ENCODE measurements at regions not wholly inside any gene's neighbourhood (a gene's known extent, or its start where the extent isn't known, plus 50 kb on each side); places are given as distances from the start of the nearest gene placed in this dataset.

DNA sequence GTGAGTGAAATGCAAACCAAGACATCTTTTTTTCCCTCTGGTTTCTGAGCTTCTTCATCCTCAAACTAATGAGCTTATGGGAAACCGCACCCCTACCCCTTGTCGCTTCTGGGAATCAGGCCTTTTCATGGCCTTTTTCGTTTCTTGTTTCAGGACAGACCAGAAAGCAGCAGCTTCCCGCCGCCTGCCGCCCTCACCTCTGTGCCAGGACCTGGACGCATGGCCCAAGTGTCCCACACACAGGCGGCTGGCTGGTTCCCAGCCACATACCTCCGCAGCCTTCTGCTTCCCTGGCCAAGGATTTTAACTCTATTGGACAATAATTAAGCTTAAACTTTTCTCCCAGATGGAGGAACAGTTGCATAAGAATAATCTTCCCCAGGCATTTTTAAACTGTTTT, 114.1 kb upstream of the SLITRK1 start:
- H3K27me3 ChIP-seq, result no peaks in the 10 kb centered on the region
- TF ChIP-seq POLR2A (IDR thresholded peaks at IDR 0.05), result no peak
- TF ChIP-seq, protein P1, sequence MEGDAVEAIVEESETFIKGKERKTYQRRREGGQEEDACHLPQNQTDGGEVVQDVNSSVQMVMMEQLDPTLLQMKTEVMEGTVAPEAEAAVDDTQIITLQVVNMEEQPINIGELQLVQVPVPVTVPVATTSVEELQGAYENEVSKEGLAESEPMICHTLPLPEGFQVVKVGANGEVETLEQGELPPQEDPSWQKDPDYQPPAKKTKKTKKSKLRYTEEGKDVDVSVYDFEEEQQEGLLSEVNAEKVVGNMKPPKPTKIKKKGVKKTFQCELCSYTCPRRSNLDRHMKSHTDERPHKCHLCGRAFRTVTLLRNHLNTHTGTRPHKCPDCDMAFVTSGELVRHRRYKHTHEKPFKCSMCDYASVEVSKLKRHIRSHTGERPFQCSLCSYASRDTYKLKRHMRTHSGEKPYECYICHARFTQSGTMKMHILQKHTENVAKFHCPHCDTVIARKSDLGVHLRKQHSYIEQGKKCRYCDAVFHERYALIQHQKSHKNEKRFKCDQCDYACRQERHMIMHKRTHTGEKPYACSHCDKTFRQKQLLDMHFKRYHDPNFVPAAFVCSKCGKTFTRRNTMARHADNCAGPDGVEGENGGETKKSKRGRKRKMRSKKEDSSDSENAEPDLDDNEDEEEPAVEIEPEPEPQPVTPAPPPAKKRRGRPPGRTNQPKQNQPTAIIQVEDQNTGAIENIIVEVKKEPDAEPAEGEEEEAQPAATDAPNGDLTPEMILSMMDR (IDR thresholded peaks at IDR 0.05), result no peak
- H3K36me3 ChIP-seq, result no peaks in the 10 kb centered on the region
- intact Hi-C loops (cut with DNase I), result no loop called here
- no peak overlapping the region for H3K27ac ChIP-seq
- WGBS, 2 donors, result 91 to 95% methylated on average over 9 of the region's 9 CpGs
- no peaks in the 10 kb centered on the region for H3K9me3 ChIP-seq
- no peak overlapping the region for H3K4me3 ChIP-seq (replicated peaks in 1 of 3)
- no peak for DNase-seq
- no peaks in the 10 kb centered on the region for H3K4me1 ChIP-seq

DNA sequence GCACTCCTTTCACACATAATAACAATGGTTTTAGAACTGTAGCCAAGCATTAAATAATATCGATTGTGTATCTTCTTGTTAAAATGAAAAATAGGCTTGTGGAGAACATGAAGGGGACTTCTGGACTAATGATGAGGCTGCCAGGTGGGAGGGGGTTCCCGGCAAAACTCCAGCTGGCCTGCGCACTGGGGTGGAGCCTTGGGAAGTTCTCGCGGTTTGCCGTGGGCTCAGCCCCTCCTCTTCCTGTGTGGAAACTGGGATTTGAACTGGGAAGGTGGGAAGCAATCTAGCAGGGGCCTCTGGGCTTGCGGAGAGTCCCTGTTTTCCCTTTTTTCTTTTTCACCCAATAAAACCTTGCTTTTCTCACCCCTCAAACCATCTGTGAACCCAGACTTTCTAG, 113.7 kb upstream of the SLITRK1 start:
- intact Hi-C loops (cut with DNase I), result no loop called here

DNA sequence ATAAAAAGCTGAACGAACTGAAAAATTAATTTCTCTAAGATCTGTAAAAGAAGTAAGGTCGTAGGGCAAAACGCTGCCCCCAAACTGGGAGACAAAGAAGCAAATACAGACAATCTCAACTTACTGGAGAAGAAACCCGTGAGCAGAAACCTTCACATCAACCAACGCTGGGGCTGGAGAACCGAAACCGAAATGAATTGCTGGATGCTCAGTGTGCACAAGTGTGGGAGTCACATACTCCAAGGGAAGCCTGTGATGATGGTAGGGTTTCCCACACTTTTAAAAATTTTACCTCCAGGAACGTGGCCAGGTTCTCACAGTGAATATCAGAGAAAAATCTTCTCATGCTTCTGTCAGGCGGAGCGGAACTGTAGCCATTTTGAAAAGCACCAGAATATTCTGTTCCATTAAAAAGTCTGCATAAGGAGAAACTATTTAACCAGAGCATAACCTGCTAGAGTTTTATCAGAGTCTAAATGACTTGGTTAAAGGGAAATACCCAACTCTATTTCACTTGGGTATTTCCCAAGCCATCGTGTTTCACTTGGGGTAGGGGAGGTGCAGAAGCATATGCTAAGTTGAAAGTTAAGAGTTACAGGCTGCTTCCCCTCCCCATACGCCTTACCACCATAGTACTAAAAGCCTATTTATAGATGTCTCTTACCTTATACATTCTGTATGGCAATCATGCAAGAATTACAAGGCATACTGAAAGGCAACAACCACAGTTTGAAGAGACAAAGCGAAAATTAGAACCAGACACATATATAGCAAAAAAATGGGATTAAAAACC, 110.5 kb upstream of the SLITRK1 start:
- intact Hi-C loops (cut with DNase I), result no loop called here
- Histone ChIP-seq H3K4me1 (no peaks in the 10 kb centered on the region), H3K27me3 (no peaks in the 10 kb centered on the region), H3K9me3 (no peaks in the 10 kb centered on the region), H3K27ac (no peak overlapping the region), H3K4me3 (replicated peaks in 1 of 3) (no peak overlapping the region), H3K36me3 (no peaks in the 10 kb centered on the region)
- no peak for DNase-seq
- TF ChIP-seq POLR2A (IDR thresholded peaks at IDR 0.05), result no peak
- TF ChIP-seq, protein P1 (IDR thresholded peaks at IDR 0.05), result no peak
- whole genome bisulfite sequencing, 2 donors, result 89 to 90% methylated on average over 13 of the region's 13 CpGs

More for the DNA sequence above, 113.7 kb upstream of the SLITRK1 start:
- no peak overlapping the region for H3K4me3 ChIP-seq (replicated peaks in 1 of 3)
- WGBS, 2 donors, result 87 to 98% methylated on average over 7 of the region's 7 CpGs
- H3K27ac ChIP-seq, result no peak overlapping the region
- DNase-seq, result no peak
- H3K4me1 ChIP-seq, result no peaks in the 10 kb centered on the region
- no peak for TF ChIP-seq POLR2A (IDR thresholded peaks at IDR 0.05)
- TF ChIP-seq, protein P1 (IDR thresholded peaks at IDR 0.05), result no peak
- H3K27me3 ChIP-seq, result no peaks in the 10 kb centered on the region
- H3K9me3 ChIP-seq, result no peaks in the 10 kb centered on the region
- H3K36me3 ChIP-seq, result no peaks in the 10 kb centered on the region

DNA sequence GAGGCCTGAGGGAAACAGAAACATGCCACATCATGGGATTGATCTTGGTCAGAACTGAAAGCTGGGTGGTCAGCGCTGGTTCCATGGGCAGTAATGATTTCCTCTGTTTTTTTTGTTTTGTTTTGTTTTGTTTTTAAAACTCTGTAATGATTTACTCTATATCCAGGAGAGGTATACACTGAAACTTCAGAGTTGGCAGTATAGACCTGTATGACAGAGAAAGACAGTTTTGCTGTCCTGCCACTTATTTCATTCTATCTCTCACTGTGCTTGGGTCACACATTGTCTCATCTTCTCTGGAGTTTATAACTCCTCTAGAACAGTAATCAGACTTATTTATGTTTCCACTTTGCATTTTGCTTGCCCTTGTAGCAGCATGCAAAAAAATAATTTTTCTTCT, 105.1 kb upstream of the SLITRK1 start:
- Histone ChIP-seq H3K9me3 (no peaks in the 10 kb centered on the region), H3K27ac (no peak overlapping the region), H3K36me3 (no peaks in the 10 kb centered on the region), H3K4me1 (no peaks in the 10 kb centered on the region), H3K27me3 (no peaks in the 10 kb centered on the region), H3K4me3 (replicated peaks in 1 of 3) (no peak overlapping the region)
- intact Hi-C loops (cut with DNase I), result no loop called here
- DNase-seq, result no peak
- TF ChIP-seq, protein P1 (IDR thresholded peaks at IDR 0.05), result no peak
- TF ChIP-seq POLR2A (IDR thresholded peaks at IDR 0.05), result no peak
- WGBS, 2 donors, result 91 to 92% methylated on average over 1 of the region's 1 CpG

DNA sequence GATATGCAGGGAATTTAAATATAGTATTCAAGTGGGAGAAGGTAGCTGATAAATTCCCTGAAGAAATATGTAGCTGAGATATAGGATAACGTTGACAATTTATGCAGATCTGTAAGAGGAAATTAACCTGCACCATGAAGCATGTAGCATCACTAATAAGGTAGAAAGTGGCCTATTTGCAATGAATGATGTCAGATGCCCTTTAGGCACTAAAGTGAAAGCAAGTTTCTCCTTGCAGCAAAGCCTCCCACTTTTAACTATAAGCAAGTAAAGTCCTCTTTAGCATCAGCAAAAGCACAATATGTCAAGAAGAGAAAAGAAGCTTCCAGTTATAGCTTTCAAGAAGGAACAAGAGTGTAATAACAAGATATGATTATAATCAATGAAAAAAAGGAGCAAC, 102.5 kb upstream of the SLITRK1 start:
- H3K9me3 ChIP-seq, result no peaks in the 10 kb centered on the region
- no peaks in the 10 kb centered on the region for H3K4me1 ChIP-seq
- H3K27me3 ChIP-seq, result no peaks in the 10 kb centered on the region
- 83 to 85% methylated on average over 1 of the region's 1 CpG for WGBS, 2 donors
- intact Hi-C loops (cut with DNase I), result no loop called here
- no peak overlapping the region for H3K4me3 ChIP-seq (replicated peaks in 1 of 3)
- TF ChIP-seq POLR2A (IDR thresholded peaks at IDR 0.05), result no peak
- TF ChIP-seq, protein P1 (IDR thresholded peaks at IDR 0.05), result no peak
- no peaks in the 10 kb centered on the region for H3K36me3 ChIP-seq
- DNase-seq, result no peak
- no peak overlapping the region for H3K27ac ChIP-seq
